K562 (cell line): ENCODE measurements at regions not wholly inside any gene's neighbourhood (a gene's known extent, or its start where the extent isn't known, plus 50 kb on each side); places are given as distances from the start of the nearest gene placed in this dataset.

ENCODE experiments used
- ATAC-seq: fragments of 200-7000 bp; cut with Tn5 transposase; 3 replicates; pipeline ENCODE4 v1.9.1; 2020; ENCODE audit warnings: moderate library complexity
- BruUV-seq: library from RNA; stranded (reverse); fragments of 400-500 nt; replicated peaks from 2 replicates; lab custom pipeline; 2021; lab: Mats Ljungman, UMichigan
- CTCF ChIA-PET: fragments of 300-600 bp; formaldehyde crosslinking; extraction: SDS; loops from one replicate; lab custom pipeline; 2021; ENCODE audit warnings: low intra/inter-chr PET ratio; lab: Yijun Ruan, JAX
- POLR2A ChIA-PET: fragments of 300-600, 350-650 bp; sonication (Branson Sonifier 250); formaldehyde crosslinking; extraction: SDS; loops from one replicate; lab custom pipeline; 2021; ENCODE audit warnings: antibody characterized with exemption, inconsistent platforms; lab: Yijun Ruan, JAX
- DNase-seq, 4 experiments: peaks; one replicate each; pipeline versions ENCODE4 v3.0.0 to v3.0.0-alpha.2; 2011 to 2018; ENCODE audit warnings: low spot score in 3 of 4, mixed read lengths in 3 of 4; ENCODE audit errors: extremely low read depth in 1 of 4
- FAIRE-seq: peaks from 2 replicates; lab custom pipeline; 2011; peaks lifted over from hg19 to GRCh38; lab: Jason Lieb, UNC
- H2AFZ ChIP-seq: 2 replicates; pipeline ENCODE4 v1.6.0; 2011; ENCODE audit warnings: low read depth, low read length, control low read depth, inconsistent platforms
- H3K27ac ChIP-seq: fragments of 200-600 bp; 3 replicates; pipeline ENCODE4 v1.8.0; 2011; ENCODE audit warnings: low read depth, mild to moderate bottlenecking, control low read depth, inconsistent platforms, low read length, moderate library complexity, mixed read lengths; ENCODE audit errors: extremely low read depth
- H3K27me3 ChIP-seq, 2 experiments: fragments of 300-600 bp in 1 of 2; 2 replicates in 1 of 2; 3 replicates in 1 of 2; pipeline versions ENCODE4 v1.6.0 to v1.8.0; 2011; ENCODE audit warnings: inconsistent platforms in 2 of 2, low read length in 2 of 2, mild to moderate bottlenecking in 1 of 2, mixed read lengths in 1 of 2, moderate library complexity in 1 of 2; ENCODE audit not compliant: control insufficient read depth in 2 of 2, insufficient read depth in 2 of 2
- H3K36me3 ChIP-seq: fragments of 300-600 bp; 3 replicates; pipeline ENCODE4 v1.8.0; 2011; ENCODE audit warnings: mild to moderate bottlenecking, low read length, inconsistent platforms; ENCODE audit not compliant: control insufficient read depth, insufficient read depth
- H3K4me1 ChIP-seq, 2 experiments: fragments of 200-600 bp in 1 of 2; replicated peaks in 1 of 2; 2 replicates in 1 of 2; 3 replicates in 1 of 2; pipeline versions ENCODE4 v1.5.1 to v1.8.0; 2011; ENCODE audit warnings: inconsistent platforms in 2 of 2, low read length in 2 of 2, mild to moderate bottlenecking in 1 of 2, mixed read lengths in 1 of 2, moderate library complexity in 1 of 2; ENCODE audit not compliant: control insufficient read depth in 2 of 2, insufficient read depth in 2 of 2
- H3K4me2 ChIP-seq: 2 replicates; pipeline ENCODE4 v1.6.1; 2011; ENCODE audit warnings: low read length, control low read depth, inconsistent platforms, mixed read lengths; ENCODE audit not compliant: insufficient read depth
- H3K4me3 ChIP-seq: fragments of 200-600 bp; sonication (generic), shearing (Covaris generic); 2 replicates; pipeline ENCODE4 v1.5.1; 2016; ENCODE audit warnings: control low read depth, inconsistent platforms
- H3K79me2 ChIP-seq: fragments of 200-600 bp; 3 replicates; pipeline ENCODE4 v1.8.0; 2011; ENCODE audit warnings: low read length, inconsistent platforms; ENCODE audit not compliant: control insufficient read depth, insufficient read depth
- H3K9ac ChIP-seq, 2 experiments: 2 replicates each; pipeline versions ENCODE4 v1.6.0 to v1.6.1; 2011; ENCODE audit warnings: low read depth in 2 of 2, low read length in 2 of 2, control low read depth in 1 of 2, inconsistent platforms in 1 of 2, mild to moderate bottlenecking in 1 of 2, mixed read lengths in 1 of 2; ENCODE audit not compliant: insufficient read depth in 1 of 2
- H3K9me1 ChIP-seq: one replicate; pipeline ENCODE4 v1.6.0; 2011; ENCODE audit warnings: inconsistent platforms, mild to moderate bottlenecking, low read length, moderate library complexity; ENCODE audit not compliant: control insufficient read depth, insufficient read depth
- H3K9me3 ChIP-seq: replicated peaks from 2 replicates; pipeline ENCODE4 v1.5.1; 2011; ENCODE audit warnings: low read depth, low read length, inconsistent platforms; ENCODE audit not compliant: control insufficient read depth, insufficient read depth
- H4K20me1 ChIP-seq: replicated peaks from 2 replicates; pipeline ENCODE4 v1.6.1; 2011; ENCODE audit warnings: low read length, inconsistent platforms, mixed read lengths; ENCODE audit not compliant: control insufficient read depth, insufficient read depth
- ATF7 ChIP-seq: fragments of 450-650 bp; IDR thresholded peaks from 2 replicates; pipeline ENCODE4 v1.7.1; 2014; ENCODE audit warnings: mild to moderate bottlenecking, moderate library complexity
- CREB3L1 ChIP-seq: fragments of 450-650 bp; IDR thresholded peaks from 2 replicates; pipeline ENCODE4 v1.6.1; 2014; ENCODE audit warnings: low read depth, mild to moderate bottlenecking, moderate library complexity, borderline replicate concordance
- FOSL1 ChIP-seq: fragments of 200-800 bp; sonication (Bioruptor generic); conservative IDR thresholded peaks from 2 replicates; pipeline ENCODE4 v1.6.1; 2016; ENCODE audit warnings: missing genetic modification characterization, missing compliant biosample characterization
- JUNB ChIP-seq: fragments of 450-650 bp; formaldehyde crosslinking; conservative IDR thresholded peaks from 2 replicates; pipeline ENCODE4 v1.4.0; 2020; ENCODE audit warnings: mild to moderate bottlenecking
- KLF1 ChIP-seq: fragments of 450-650 bp; IDR thresholded peaks from 2 replicates; pipeline ENCODE4 v1.6.1; 2016; ENCODE audit warnings: missing genetic modification characterization, missing compliant biosample characterization
- LARP7 ChIP-seq: fragments of 450-650 bp; IDR thresholded peaks from 2 replicates; pipeline ENCODE4 v1.6.1; 2016
- POU5F1 ChIP-seq: fragments of 150-350 bp; IDR thresholded peaks from 2 replicates; pipeline ENCODE4 v1.6.1; 2014; ENCODE audit warnings: borderline replicate concordance, low read length, low read depth, mild to moderate bottlenecking; ENCODE audit not compliant: partially characterized antibody
- SIX5 ChIP-seq, 2 experiments: IDR thresholded peaks; 2 replicates each; pipeline ENCODE4 v1.6.1; 2011; ENCODE audit warnings: low read length in 2 of 2, borderline replicate concordance in 1 of 2, low read depth in 1 of 2, mild to moderate bottlenecking in 1 of 2, moderate library complexity in 1 of 2; ENCODE audit not compliant: insufficient read depth in 1 of 2
- TAF15 ChIP-seq: fragments of 200-400 bp; formaldehyde crosslinking; IDR thresholded peaks from 2 replicates; pipeline ENCODE4 v1.6.1; 2017; ENCODE audit warnings: mild to moderate bottlenecking, low read depth, low read length, moderate library complexity
- TEAD4 ChIP-seq, 2 experiments: sonication (generic) in 1 of 2; formaldehyde crosslinking in 1 of 2; IDR thresholded peaks; 2 replicates each; pipeline versions ENCODE4 v1.6.1 to v1.8.0; 2012 to 2022; ENCODE audit warnings: borderline replicate concordance in 1 of 2, inconsistent platforms in 1 of 2, low read length in 1 of 2, mild to moderate bottlenecking in 1 of 2, missing genetic modification reagents in 1 of 2
- ZBTB11 ChIP-seq, 3 experiments: fragments of 200-800 bp in 1 of 3; fragments of 250-450 bp in 1 of 3; fragments of 450-650 bp in 1 of 3; sonication (Bioruptor Pico) in 1 of 3; sonication (Bioruptor generic) in 1 of 3; formaldehyde crosslinking in 1 of 3; IDR thresholded peaks; 2 replicates each; pipeline versions ENCODE4 v1.6.1 to v1.8.0; 2016 to 2022; ENCODE audit warnings: mild to moderate bottlenecking in 2 of 3, missing genetic modification characterization in 2 of 3, missing compliant biosample characterization in 1 of 3, moderate library complexity in 1 of 3
- ZNF644 ChIP-seq: fragments of 200-800 bp; sonication (Bioruptor generic); IDR thresholded peaks from 2 replicates; pipeline ENCODE4 v1.6.1; 2016; ENCODE audit warnings: low read depth, missing genetic modification characterization, missing compliant biosample characterization
- WGBS: fragments of 100-300 bp; shearing (Covaris generic); methylation state at CpG from one replicate; pipeline ENCODE4 v1.1.6; 2016; ENCODE audit warnings: low coverage, mixed read lengths; ENCODE audit not compliant: insufficient coverage; ENCODE audit errors: missing lambda C conversion rate; 5-methylcytosine and 5-hydroxymethylcytosine counted together
- in situ Hi-C: fragments of 300-500 bp; cut with MboI; formaldehyde crosslinking; loops from 4 replicates; pipeline ENCODE4 v1.15.0; 2018; ENCODE audit warnings: inconsistent platforms, mixed read lengths
- intact Hi-C: fragments of 100-400 bp; cut with micrococcal nuclease; formaldehyde crosslinking; loops from 2 replicates; pipeline ENCODE4 v1.14.2; 2022
- TF ChIP-seq, protein P1 (sequence below), 2 experiments: fragments of 450-650 bp in 1 of 2; IDR thresholded peaks; 2 replicates each; pipeline ENCODE4 v1.6.1; 2011 to 2017; ENCODE audit warnings: low read depth in 2 of 2, antibody characterized with exemption in 1 of 2, borderline replicate concordance in 1 of 2, low read length in 1 of 2, mild to moderate bottlenecking in 1 of 2, mixed read lengths in 1 of 2; ENCODE audit not compliant: control insufficient read depth in 1 of 2

GRCh38 chr7:96838481-96838880 is 128.8 kb upstream of the SEM1 start:
- Histone ChIP-seq H3K36me3 (no peaks in the 10 kb centered on the region), H3K4me3 (no peak overlapping the region), H3K79me2 (no peaks in the 10 kb centered on the region), H3K9me3 (no peaks in the 10 kb centered on the region), H3K27ac (no peak overlapping the region), H3K4me1 (no peaks in the 10 kb centered on the region), H3K9me1 (no peaks in the 10 kb centered on the region), H3K27me3 (no peaks in the 10 kb centered on the region), H3K9ac (no peak overlapping the region), H2AFZ (no peak overlapping the region), H4K20me1 (no peaks in the 10 kb centered on the region), H3K4me2 (no peak overlapping the region)
- intact Hi-C loops: no loop called here
- WGBS: 3% methylated on average over 7 of the region's 7 CpGs
- ATAC-seq (no peak), DNase-seq (no peak), FAIRE-seq (no peak)
- in situ Hi-C loops: no loop called here
- ChIA-PET POLR2A (no interaction called here), CTCF (no interaction called here)
- TF ChIP-seq CREB3L1 (no peak), JUNB (CRISPR knock-in tag) (no peak), ATF7 (no peak), TAF15 (no peak), TEAD4 (IDR thresholded peaks at IDR 0.05; ENCODE audit: low read length) (no peak), TEAD4 (CRISPR knock-in tag; IDR thresholded peaks at IDR 0.05; ENCODE audit: borderline replicate concordance) (no peak), ZBTB11 (CRISPR knock-in tag; IDR thresholded peaks at IDR 0.05) (no peak), SIX5 (IDR thresholded peaks at IDR 0.05; ENCODE audit: borderline replicate concordance in 1 of 2, insufficient read depth in 1 of 2, low read depth in 1 of 2, low read length in 2 of 2) (no peak), POU5F1 (no peak), LARP7 (no peak), ZNF644 (tag) (no peak), KLF1 (tag) (no peak), FOSL1 (tag) (no peak)
- TF ChIP-seq, protein P1, sequence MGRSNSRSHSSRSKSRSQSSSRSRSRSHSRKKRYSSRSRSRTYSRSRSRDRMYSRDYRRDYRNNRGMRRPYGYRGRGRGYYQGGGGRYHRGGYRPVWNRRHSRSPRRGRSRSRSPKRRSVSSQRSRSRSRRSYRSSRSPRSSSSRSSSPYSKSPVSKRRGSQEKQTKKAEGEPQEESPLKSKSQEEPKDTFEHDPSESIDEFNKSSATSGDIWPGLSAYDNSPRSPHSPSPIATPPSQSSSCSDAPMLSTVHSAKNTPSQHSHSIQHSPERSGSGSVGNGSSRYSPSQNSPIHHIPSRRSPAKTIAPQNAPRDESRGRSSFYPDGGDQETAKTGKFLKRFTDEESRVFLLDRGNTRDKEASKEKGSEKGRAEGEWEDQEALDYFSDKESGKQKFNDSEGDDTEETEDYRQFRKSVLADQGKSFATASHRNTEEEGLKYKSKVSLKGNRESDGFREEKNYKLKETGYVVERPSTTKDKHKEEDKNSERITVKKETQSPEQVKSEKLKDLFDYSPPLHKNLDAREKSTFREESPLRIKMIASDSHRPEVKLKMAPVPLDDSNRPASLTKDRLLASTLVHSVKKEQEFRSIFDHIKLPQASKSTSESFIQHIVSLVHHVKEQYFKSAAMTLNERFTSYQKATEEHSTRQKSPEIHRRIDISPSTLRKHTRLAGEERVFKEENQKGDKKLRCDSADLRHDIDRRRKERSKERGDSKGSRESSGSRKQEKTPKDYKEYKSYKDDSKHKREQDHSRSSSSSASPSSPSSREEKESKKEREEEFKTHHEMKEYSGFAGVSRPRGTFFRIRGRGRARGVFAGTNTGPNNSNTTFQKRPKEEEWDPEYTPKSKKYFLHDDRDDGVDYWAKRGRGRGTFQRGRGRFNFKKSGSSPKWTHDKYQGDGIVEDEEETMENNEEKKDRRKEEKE (IDR thresholded peaks at IDR 0.05; ENCODE audit: borderline replicate concordance in 1 of 2, control insufficient read depth in 1 of 2, low read depth in 2 of 2, low read length in 1 of 2): no peak
- no TSS peak for BruUV-seq
